AG09319 (cell line): ENCODE measurements at regions not wholly inside any gene's neighbourhood (a gene's known extent, or its start where the extent isn't known, plus 50 kb on each side); places are given as distances from the start of the nearest gene placed in this dataset.

Source experiments
- DNase-seq: peaks from one replicate; pipeline ENCODE4 v3.0.0-alpha.2; 2010; ENCODE audit warnings: low read depth; ENCODE audit errors: extremely low read depth
- TF ChIP-seq, protein P1 (sequence below): IDR thresholded peaks from 2 replicates; pipeline ENCODE4 v1.5.1; 2011; ENCODE audit warnings: low read depth, mild to moderate bottlenecking, inconsistent platforms, low read length, moderate library complexity

DNA sequence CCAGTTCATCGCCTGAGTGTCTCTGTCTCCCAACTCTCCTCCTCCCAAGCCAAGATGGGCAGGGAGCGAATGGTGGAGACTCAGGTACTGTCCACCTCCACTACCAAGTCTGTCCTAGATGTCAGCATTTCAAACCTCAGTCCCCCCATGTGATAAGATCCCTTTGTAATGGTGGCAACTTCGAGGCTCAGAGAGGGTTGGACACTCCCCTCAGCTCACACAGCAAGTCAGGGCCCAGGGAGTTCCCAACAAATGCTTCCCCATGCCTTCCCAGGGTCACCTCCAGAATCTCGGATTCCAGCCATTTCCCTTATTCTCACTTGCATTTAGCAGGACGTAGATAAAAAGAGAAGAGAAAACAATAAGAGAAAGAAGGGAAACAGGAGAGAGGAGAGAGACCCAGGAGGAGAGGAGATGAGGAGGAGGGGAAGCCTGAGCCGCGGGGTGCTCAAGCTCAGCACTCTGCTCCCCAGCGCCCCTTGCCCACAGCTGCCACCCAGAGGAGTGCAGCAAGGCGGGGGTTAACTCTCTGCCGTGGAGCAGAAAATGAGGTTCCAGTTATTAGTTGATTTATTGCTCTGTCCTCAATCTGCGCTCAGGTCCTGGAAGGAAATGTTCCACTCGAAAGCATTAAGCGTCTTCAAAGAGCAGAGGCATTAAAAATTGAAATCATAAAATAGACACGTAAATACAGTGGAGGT lies 84.1 kb upstream of the LINGO1 start:
- no peak for DNase-seq
- TF ChIP-seq, protein P1, sequence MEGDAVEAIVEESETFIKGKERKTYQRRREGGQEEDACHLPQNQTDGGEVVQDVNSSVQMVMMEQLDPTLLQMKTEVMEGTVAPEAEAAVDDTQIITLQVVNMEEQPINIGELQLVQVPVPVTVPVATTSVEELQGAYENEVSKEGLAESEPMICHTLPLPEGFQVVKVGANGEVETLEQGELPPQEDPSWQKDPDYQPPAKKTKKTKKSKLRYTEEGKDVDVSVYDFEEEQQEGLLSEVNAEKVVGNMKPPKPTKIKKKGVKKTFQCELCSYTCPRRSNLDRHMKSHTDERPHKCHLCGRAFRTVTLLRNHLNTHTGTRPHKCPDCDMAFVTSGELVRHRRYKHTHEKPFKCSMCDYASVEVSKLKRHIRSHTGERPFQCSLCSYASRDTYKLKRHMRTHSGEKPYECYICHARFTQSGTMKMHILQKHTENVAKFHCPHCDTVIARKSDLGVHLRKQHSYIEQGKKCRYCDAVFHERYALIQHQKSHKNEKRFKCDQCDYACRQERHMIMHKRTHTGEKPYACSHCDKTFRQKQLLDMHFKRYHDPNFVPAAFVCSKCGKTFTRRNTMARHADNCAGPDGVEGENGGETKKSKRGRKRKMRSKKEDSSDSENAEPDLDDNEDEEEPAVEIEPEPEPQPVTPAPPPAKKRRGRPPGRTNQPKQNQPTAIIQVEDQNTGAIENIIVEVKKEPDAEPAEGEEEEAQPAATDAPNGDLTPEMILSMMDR = no peak

DNA sequence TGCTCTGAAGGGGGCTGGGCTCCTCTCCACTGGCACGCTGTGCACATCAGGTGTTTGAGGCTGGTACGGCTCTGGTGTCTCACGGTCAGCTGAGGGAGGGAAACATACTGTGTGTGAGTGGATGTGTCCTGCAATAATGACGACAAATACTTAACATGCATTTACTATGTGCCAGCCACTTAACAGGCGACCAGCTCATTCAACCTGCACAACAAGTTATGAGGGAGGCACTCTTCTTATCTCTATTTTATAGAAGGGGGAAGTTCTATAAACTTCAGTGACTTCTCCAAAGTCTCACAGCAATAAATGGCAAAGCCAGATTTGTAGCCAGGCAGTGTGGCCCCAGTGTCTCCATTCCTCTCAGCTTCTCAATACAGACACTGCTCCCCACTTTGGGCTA lies 83.1 kb upstream of the LINGO1 start:
- TF ChIP-seq, protein P1 = no peak
- no peak for DNase-seq

DNA sequence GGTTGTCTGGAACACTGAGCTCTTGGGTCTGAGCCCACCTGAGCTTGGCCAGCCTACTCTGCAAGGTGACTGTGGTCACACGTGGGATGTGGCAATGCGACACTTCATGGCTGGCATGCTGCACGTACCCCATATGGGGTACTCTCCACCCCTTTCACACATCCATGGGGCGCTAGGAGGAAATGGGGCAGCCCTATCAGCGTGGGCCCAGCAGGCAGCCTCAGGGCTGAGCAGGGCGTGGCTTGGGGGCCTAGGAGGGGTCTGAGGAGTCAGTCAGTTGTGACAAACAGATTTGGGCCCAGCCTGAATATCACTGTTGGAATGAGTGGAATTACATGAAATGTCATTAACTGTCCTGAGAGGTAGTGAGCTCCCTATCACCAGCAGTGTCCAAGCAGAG lies 82.3 kb upstream of the LINGO1 start:
- TF ChIP-seq, protein P1 = no peak
- no peak for DNase-seq

DNA sequence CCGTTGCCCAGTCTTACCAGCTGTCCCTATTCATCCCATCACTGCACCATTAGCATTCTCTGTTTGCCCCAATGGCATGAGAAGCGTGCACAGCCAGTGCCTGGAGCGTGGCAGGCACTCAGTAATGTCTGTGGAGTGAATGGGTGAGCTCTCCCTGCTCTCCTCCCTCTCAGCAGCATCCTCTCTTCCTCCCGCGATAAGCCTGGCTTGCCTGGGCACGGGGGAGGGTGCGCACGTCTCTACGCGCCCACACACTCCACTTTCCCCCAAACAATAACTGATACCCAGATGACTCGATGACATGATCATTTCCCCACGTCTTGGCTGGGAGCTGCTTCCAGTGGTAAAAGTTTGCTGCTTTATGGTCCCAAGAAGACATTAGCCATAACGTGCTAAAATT lies 81.8 kb upstream of the LINGO1 start:
- TF ChIP-seq, protein P1 = no peak
- no peak for DNase-seq

DNA sequence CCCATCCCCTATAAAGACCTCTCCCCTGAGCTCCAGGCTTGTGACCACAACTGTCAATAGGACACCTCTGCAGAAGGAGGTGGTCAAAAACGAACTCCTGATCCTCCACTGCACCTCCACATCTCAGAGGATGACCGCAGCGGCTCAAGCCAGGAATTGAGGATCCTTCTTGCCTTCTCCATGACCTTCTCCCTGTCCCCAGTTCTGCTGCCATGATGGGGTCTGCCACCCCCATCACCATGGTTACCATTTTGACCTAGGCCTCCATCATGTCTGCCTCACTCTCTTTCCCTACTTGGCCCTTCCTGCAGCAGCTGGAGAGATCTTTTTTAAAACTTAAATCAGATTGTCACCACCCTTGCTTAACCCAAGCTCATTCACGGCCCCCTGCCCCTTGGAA lies 81.3 kb upstream of the LINGO1 start:
- TF ChIP-seq, protein P1 = no peak
- DNase-seq = no peak

DNA sequence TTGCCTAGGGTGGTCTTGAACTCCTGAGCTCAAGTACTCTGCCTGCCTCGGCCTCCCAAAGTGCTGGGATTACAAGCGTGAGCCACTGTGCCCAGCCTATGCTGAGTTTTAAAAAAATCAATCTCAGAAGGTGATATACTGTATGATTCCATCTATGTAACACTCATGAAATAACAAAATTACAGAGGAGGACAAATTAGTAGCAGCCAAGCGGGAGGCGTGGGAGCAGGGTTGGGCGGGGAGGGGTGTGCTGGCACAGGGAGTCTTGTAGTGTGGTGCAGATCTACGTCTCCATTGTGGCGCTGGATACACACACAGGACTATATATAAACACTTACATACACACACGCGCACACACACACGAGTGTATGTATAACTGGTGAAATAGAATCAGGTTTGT lies 80.6 kb upstream of the LINGO1 start:
- no peak for DNase-seq
- TF ChIP-seq, protein P1 = no peak

DNA sequence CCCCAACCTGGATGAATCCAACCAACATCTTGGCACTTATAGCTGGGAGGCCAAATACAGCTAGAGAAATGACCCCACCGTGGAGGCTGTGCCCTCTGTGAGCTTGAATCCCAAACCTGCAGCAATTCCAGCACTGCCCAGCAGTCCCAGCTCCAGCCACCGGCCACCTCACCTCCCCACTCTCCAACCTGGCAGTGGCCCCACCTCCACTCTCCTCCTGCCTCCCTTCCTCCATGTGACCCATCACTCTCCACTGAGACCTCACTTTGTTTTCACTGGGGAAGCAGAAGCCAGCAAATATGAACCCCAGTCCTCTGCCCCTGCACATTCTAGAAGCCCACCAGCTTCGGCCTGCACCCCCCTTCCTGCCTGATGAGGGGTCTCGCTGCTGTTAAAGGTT lies 79.7 kb upstream of the LINGO1 start:
- TF ChIP-seq, protein P1 = no peak
- DNase-seq = no peak
